ENCODE measurements at regions not wholly inside any gene's neighbourhood (a gene's known extent, or its start where the extent isn't known, plus 50 kb on each side); places are given as distances from the start of the nearest gene placed in this dataset.

DNA sequence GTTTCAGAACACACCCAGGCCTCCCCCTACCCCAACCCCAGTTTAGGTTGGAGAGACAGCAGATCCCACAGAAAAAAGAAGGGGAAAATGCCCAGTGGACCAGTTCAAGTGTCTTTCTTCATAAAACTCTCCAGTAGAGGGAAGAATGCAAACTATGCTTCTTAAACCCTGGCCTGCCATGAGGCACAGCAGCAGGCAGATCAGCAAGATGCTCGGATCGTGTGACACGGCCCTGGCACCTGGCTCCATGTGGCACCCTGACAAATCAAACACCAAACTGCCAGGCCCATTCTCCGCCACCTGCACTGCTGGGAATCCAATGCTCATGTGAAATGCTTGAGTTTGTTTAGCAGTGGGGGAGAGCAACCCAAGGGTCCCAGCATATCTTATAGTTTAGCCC lies 166.8 kb downstream of the SOX9 start:
- TF ChIP-seq, protein P1, sequence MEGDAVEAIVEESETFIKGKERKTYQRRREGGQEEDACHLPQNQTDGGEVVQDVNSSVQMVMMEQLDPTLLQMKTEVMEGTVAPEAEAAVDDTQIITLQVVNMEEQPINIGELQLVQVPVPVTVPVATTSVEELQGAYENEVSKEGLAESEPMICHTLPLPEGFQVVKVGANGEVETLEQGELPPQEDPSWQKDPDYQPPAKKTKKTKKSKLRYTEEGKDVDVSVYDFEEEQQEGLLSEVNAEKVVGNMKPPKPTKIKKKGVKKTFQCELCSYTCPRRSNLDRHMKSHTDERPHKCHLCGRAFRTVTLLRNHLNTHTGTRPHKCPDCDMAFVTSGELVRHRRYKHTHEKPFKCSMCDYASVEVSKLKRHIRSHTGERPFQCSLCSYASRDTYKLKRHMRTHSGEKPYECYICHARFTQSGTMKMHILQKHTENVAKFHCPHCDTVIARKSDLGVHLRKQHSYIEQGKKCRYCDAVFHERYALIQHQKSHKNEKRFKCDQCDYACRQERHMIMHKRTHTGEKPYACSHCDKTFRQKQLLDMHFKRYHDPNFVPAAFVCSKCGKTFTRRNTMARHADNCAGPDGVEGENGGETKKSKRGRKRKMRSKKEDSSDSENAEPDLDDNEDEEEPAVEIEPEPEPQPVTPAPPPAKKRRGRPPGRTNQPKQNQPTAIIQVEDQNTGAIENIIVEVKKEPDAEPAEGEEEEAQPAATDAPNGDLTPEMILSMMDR (IDR thresholded peaks at IDR 0.05), result no peak
- TF ChIP-seq POLR2A (IDR thresholded peaks at IDR 0.05), result no peak

Measured in testis (tissue), 2 donors.